NCI-H2107 treated with DMSO at 0.1 percent for 48 hours (cell line): ENCODE measurements at regions not wholly inside any gene's neighbourhood (a gene's known extent, or its start where the extent isn't known, plus 50 kb on each side); places are given as distances from the start of the nearest gene placed in this dataset.
A peak's percentile ranks its signal among the peaks of the same experiment; 100 is the strongest.
"Not testable (repeated sequence)": the region's sequence is repeated elsewhere in the genome, so short reads cannot be mapped to it uniquely, and the experiment has no call there.

Source experiments
- DNase-seq: peaks from one replicate; lab custom pipeline; 2025; ENCODE audit not compliant: unreplicated experiment; lab: John Stamatoyannopoulos, UW

GRCh38 chr3:107224026-107224596 is 153.1 kb upstream of the CCDC54 start:
- no peak for DNase-seq

DNA sequence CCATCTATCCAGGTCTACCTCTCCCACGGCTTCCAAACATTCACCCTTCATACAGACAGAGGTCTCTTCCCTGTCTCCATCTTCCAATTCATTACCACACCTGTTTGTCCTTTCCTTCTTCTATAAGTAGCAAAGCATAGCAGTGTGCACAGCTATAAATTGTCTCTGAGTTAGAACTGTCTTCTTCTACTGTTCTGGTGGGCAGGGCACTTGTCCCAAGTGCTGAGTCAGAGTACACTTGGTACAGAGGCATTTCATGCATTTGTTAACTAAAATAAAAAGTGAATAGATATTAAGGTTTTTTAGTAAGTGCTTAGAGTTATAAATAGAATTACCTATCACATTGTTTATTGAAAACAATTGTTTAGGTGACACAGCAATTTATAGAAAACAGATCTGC is 150.1 kb upstream of the CCDC54 start:
- no peak for DNase-seq

DNA sequence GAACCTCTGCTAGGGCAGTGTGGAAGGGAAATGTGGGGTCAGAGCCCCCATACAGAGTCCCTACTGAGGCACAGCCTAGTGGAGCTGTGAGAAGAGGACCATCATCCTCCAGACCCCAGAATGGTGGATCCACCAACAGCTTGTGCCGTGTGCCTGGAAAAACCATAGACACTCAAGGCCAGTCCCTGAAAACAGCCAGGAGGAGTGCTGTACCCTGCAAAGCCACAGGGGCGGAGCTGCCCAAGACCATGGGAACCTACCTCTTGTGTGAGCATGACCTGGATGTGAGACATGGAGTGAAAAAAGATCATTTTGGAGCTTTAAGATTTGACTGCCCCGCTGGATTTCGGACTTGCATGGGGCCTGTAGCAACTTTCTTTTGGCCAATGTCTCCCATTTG is 143.4 kb upstream of the CCDC54 start:
- not testable (repeated sequence) for DNase-seq

DNA sequence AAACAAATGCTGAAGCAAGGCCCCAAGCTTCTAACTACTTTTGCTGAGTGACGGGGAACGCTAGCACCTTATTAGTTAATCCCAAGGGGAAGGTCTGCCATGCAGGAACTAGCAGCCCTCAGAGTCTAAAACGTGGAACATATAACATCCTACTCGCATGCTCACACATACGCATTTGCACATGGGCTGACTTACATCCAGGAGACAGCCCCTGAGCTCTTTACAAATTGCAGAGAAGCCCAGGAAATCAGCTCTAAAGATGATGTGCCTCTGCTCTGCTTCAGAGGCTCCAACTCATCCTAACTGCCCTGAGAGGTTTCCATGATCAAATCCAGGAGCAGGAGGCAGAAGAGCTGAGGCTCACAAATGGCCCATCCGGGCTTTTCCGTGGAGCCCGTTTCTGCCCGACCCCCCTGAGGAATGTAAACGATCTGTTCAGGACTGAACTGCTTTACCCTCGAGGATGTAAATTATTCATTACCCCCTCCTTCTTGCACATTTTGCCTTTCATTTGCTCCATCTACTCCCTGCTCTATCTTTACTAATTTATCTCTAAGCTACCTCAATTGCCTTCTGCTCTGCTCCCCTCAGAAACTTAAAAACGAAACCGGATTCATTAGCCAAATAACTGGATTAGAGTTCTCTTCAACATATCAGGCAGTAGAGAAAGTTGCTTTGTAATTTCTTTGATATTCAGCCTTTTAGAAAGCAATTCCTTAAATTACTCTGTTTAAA is 141.9 kb upstream of the CCDC54 start:
- DNase-seq = no peak

DNA sequence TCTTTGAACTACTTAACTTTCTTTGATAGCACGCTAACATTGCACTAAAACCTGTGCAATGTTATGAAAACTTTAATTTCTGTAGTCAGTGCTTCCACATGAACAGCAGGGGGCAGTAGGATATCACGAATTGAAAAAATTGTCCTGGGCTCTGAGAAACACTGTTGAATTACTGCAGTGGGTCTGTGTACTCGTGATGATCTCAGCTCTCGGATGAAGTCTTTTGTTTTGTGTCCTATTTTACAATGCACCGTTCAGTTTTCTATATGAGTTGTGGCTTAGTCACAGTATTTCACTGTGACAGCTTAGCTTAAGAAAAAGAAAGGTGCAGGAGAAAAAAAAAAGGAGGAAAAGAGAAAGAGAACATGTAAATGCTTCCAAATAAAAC is 141.3 kb upstream of the CCDC54 start:
- DNase-seq = peak; percentile 85

DNA sequence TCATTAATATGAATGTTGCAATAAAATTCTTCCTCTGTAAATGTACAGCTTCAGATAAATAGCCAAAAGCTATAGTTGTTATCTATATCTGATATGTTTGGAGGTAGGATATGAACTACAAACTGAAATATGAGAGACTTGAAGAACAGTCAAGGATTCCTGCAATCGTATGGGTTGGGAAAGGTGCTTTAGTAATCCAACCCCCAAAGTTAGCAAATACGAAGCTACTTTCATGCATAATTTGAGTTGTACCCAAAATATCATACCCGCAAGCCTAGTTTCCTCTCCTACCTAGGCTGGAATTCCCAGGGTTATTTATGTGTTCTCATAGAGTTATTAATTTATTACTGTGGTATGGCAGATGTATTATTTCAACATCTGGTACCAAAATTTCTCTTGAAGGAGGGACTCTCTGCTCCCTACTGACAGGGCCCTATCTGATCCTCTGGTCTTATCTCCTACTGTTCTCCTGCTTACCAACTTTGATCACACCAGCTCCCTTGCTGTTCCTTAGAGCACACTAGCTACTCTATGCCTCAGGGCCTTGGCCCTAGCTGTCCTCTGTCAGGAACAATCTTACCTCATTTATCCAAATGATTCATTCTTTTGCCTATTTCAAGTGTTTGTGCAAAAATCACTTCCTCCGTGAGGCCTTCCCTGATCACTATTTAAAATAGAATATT is 140.4 kb upstream of the CCDC54 start:
- DNase-seq = no peak

DNA sequence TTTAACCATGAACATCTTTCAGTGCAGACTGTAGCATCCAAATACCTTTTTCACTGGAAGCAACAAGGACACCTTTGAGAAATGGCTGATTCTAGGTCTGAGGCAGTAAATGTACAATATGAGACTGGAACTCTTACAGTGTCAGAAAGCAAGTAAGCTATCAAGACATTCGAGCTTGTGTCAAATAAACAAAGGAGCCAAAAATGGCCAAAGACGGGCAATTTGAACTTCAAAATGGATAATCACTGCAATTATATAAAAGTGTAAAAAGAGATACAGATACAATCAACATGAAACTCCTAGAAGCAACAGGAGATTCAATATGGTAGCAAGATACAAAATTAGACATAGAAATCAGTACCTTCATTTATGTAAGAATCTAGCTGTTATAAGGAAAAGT is 138.5 kb upstream of the CCDC54 start:
- DNase-seq = no peak

- no peak for DNase-seq
These were observed 137.5 kb upstream of the CCDC54 start for GRCh38 chr3:107239703-107240102.

DNA sequence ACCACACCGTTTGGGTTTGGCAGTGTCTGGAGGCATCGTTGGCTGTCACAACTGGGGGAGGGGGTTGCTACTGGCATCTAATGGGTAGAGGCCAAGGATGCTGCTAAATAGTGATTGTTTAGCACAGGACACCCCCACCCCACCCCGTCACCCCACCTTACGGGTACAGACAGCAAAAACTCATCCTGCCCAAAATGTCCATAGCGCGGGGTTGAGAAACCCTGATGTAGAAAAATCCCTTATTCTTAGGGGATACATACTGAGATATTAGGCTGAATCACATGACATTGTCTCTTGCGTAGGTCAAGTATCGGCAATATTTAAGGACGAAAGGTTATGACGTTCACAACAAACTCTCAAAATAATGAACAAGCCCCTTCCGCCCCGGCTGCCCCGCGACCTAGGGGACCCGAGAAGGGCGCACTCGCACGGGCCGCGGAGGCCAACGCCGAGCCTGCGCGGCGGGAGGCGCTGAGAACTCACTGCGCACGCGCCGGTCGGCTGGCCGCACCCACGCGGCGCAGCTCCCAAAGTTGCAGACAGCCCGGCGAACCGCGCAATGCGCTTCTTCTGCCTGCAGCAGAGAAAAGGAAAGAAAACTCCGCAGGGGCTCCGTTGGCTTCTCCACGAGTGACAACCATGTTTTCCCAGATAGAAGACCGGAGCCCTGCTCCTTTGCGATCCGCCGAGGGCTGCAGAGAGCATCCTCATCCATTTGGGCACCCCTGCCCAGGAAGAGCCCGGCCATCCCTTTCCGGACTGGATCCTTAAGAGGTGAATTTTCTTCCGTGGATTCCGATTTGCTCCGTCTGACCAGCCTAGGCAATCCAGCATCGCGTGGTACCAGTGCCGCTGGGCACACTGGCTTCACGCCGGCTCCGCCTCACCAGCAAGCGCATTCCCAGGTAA is 136.8 kb upstream of the CCDC54 start:
- DNase-seq = peak; percentile 21

DNA sequence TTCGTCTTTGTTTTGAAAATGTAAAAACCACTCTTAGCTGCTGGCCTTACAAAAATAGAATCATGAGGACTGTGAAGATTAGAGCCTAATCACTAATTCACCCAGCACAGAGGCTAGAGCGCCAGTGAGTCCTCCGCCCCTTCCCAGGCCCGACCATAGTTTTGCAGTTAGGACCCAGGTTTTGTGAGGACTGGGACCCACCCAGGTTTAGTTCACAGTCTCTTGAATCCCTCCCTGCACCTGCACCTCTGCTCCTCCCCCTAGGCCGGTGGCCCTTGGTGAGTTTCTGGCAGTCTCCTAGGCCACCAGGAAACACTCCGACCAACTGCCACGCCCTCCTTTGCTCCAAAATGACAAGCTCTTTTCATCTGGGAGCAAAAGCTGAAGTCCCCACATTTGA is 136.0 kb upstream of the CCDC54 start:
- no peak for DNase-seq

GRCh38 chr3:107242579-107242978 is 134.7 kb upstream of the CCDC54 start:
- DNase-seq = peak; percentile 13

DNA sequence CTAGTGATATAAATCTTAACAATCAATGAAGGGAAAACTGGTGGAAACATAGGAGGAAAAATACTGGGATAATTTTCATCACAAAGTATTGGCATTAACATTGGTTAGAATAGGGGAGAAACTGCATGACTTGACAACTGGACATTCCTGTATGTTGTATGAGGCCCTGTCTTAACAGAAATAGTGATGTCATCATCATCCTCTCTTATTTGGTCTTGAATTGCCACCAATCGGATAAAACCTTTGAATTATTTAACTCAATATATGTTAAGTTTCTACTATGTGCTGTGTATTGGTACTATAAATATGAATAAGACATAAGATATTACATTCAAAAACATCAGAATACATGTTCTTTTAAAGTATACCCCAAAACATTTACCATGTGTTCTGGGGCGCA is 130.1 kb upstream of the CCDC54 start:
- no peak for DNase-seq

DNA sequence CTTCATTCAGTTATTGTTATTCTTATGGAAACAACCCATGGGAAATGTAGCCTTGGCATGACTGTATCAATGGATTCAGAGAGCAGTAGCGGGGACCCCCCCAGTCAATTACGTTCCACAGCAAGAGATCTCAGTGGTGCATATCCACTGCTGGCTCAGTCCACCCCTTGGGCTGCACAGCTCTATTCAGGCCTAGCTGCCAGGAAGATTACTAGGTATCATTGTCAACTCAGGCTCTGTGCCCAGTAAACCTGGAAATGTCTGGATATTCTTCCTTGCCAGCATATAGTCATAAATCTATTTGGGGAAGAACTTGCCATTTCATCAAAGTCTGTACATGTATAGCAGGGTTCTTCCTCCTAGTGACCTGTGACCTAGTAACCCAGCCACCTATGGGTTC is 128.1 kb upstream of the CCDC54 start:
- no peak for DNase-seq

DNA sequence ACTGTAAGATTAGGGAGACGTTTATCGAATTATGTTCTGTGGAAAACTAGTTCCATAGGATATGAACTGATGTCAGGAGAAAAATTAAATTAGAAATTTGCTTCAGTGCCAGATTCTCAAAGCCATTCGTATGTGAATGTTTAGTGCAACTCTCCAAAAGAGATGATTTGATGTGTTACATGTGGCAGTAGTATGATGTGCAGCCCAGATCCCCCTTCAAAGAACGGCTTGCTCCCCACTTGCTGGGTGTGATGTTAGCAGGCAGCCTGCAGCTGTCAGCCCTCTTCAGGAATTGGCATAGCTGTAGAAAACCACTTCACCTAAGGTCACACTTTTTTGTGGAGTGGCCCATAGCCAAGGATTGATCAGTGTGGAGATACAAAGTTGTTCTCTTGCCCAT is 127.0 kb upstream of the CCDC54 start:
- no peak for DNase-seq

GRCh38 chr3:107251819-107252218 is 125.4 kb upstream of the CCDC54 start:
- DNase-seq = no peak

- no peak for DNase-seq
These were observed 120.3 kb upstream of the CCDC54 start for GRCh38 chr3:107256963-107257362.

GRCh38 chr3:107258300-107258699 is 118.9 kb upstream of the CCDC54 start:
- no peak for DNase-seq

GRCh38 chr3:107260207-107260606 is 117.0 kb upstream of the CCDC54 start:
- DNase-seq = no peak

DNA sequence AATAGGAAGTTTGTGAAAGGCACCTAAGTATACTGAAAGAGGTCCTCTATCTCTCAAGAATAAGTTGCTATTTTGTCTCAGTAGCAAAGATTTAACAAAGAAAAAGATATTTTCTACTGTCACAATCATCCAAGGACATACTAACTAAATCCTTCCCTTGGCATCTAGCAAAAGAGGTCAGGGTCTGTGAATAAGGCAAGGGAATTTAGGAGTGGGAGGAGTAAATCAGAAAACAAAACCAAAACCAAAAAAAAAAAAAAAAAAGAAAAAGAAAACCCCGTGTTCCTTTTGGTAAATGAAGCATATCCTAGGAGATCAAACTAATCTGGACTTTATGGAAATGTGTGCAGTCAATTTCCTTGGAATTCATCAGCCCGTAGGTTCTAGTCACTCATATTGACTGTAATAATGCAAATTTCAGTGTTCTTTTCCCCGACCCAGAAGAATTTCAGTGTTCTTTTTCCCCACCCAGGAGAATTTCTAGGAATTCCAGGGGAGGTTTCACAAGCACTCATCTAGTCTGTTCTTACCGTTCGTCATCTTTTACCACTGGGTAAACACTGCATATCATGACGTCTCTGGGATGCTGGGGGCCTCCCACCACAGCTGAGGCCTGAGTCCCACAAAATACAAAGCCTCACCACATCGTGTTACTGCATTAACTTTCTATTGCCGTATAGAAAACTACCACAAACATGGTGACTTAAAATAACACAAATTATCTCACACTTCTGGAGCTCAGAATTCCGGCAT is 113.8 kb upstream of the CCDC54 start:
- no peak for DNase-seq

DNA sequence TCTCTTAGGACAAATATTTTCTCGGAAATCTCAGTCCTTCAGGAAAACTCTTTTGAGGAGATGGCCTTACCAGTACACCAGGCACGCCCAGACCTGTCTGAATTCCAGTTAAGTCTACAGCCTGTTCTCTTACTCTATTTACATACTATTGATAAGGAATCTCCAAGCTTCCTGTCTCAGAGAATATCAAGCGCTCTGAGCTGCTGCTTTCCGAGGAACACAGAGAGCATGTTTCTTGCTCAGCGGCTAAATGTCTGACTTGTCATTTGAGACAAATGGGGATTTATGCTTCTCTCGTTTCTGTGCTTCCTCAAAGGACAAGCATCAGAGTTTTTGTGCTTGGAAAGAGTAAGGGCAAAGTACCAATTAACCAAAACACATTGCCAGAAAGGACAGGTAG is 112.4 kb upstream of the CCDC54 start:
- no peak for DNase-seq

GRCh38 chr3:107265526-107265925 is 111.7 kb upstream of the CCDC54 start:
- DNase-seq = no peak
